NCI-H510A (cell line): ENCODE measurements at regions not wholly inside any gene's neighbourhood (a gene's known extent, or its start where the extent isn't known, plus 50 kb on each side); places are given as distances from the start of the nearest gene placed in this dataset.
"Not testable (repeated sequence)": the region's sequence is repeated elsewhere in the genome, so short reads cannot be mapped to it uniquely, and the experiment has no call there.

Experiments
- DNase-seq: peaks from one replicate; lab custom pipeline; 2025; lab: John Stamatoyannopoulos, UW

DNA sequence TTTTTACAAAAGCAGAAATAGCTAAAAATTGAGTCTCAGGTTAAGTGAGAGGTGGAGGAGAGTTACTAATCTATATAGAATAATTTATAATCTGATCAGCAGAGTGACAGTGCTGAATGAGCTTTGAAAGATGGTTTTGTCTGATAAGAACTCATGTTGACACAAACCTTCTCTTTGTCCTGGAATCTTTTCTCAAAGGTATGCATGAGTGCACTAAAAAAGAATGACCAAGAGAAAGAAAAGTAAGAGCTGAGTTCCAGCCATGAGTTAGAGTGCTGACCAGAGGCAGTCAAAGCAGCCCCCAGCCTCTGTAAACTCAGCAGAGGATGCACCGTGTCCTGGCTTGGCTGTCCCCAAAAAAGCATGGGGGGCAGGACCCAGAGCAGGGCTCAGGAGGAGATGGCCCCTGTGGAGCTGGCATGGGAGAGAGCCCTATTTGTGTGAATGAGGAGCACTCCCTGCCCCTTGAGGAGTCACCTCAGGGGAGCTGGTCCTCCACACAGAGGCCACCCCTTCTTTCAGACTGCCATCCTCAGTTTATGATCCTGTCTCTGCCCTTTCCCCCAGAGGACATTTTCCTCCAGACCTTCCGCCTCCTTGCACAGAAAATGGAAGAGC lies 129.8 kb downstream of the SEC23A start:
- DNase-seq = no peak

DNA sequence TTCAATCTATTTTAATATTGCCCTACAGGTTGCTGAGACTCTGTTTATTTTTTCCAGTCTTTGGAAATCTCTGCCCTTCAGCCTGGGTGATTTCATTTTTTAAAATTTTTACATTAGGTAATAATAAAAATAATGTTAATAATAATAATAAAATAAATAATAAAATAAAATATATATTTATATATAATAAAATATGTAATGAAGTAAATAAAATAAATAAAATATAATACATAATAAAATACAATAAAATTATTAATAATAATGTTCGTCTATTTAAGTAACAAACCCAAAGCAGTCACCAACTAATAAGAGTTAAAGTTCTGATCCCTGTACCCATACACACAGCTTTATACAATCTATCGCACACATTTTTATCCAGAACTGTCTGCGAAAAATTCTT lies 130.5 kb downstream of the SEC23A start:
- no peak for DNase-seq

DNA sequence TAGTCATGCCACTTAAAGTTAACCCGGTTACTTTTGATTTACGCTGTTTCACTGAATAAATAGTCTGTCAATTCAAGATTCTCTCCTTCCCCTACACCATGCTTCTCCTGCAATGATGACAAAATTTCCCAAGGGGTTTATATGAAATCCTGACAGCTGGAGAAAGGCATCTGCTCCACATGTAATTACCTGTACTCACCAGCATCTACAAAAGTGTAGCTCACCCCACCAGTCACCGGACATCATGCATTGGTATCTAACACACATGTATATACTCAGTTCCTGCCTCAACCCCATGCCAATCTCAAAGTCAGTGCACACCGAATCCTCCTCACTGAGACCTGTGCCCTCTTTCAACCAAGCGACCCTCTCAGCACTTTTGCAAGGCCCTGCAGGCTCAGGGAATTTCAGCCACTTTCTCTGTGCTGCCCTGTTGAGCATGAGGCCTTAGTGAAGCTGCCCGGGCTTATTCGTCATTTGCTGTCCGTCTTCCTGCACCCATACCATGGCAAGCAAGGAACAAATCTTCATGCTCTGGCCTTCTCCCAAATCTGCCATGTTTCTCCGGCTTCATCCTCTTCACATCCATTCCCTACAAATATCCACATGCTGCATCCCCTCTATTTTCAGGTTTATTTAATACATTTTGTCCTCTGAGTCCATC lies 131.6 kb downstream of the SEC23A start:
- DNase-seq = no peak

DNA sequence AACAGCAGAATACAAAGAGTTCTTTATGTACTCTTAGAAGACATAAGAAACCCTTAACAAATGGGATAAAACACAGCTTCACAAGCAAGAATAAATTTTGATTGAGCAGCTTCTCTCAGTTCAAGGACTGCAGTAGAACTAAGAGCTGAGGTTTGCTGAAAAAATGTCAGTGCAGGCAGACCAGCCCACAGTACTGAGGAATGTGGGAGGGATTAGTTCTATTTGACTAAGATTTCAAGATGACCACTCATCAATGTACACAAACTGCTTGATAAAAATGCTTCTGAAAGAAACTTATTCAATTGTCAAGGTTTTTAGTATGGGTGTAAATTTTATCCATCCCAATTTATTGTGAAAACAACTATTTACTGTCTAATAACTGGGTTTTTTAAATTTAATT lies 138.4 kb downstream of the SEC23A start:
- peak; percentile 11 for DNase-seq

DNA sequence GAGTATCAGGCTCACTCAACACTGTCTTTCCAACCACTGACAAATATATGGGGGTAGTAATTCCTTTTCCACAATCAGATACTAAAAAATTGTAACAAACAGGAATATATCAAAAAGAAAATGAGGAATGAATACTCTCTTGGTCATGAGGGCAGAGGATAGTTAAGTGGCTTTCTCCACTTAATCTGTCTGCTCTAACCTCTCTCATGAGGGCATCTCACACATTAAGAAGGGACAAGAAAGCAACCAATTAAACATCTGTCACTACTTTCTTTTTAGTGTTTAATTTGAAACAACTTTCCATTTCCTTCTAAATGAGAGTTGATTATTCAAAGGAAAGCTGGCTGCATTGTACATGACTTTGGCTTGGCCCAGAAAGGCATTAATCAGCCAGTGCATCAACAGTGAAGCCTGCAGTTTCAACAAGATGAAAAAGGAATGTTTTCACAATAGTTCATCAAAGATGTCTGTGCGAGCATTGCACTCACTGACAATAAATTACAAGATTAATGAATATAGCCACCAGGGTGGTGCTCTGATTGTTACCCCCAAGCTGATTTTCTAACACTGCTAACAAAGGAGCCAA lies 142.0 kb downstream of the SEC23A start:
- no peak for DNase-seq

DNA sequence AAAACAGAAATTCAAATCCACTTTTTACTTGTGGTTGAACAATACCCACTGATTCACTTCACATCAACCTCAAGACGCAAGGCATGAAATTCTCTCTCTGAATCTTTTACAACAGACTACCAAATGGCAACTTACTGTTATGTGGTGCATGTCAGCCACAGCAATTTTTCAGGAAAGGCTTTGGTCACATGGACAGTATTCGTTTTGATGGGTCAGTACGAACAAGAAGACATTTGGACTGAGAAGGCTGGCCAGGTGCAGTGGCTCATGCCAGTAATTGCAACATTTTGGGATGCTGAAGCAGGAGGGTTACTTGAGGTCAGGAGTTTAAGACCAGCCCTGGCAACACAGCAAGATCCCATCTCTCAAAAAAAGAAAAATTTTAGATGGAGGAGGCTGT lies 144.0 kb downstream of the SEC23A start:
- no peak for DNase-seq

DNA sequence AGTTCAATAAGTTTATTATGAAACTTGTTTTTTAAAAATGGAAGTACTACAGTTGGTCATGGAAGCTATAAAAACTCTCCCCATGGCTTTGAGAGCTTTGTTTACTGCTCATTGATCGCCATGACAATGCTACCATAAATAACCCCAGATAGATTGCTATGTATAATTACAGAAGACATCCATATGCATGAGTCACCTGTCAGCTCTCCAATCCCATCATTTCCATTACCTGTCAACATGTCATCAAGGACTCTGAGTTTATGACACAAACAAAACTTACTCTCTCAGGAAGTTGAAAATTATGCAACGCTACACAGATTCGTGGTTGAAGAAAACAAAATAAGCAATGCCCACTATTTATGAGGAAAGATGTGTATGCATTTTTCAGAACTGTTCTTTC lies 144.4 kb downstream of the SEC23A start:
- no peak for DNase-seq

DNA sequence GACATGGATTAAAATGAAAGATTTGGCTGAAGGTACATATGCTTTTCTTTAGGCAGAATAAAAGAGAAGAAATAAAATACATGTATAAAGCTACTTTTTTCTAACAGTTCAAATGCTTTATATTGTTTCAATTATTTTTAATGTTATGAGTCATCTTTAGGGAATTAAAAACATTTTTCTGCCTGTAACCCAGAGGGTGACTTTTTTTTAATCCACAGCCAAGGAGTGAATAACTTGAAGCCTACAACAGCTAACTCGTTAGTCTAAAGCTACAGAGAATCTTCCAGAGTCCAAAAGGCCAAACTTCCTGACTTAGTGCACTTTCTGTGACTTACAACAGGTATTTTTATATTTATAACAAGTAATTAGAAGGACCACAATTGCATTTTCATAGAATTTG lies 151.6 kb downstream of the SEC23A start:
- DNase-seq = no peak

DNA sequence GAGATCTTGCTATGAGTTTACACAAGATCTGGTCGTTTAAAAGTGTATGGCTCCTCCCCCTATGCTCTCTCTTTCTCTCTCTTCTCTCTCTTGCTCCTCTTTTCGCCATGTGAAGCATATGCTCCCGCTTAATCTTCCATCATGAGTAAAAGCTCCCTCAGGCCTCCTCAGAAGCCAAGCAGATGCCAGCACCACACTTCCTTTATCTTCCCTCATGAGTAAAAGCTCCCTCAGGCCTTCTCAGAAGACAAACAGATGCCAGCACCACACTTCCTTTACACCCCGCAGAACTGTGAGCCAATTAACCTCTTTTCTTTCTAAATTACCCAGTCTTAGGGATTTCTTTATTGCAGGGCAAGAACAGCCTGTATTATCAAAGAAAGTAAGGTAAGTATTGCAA lies 152.4 kb downstream of the SEC23A start:
- no peak for DNase-seq

DNA sequence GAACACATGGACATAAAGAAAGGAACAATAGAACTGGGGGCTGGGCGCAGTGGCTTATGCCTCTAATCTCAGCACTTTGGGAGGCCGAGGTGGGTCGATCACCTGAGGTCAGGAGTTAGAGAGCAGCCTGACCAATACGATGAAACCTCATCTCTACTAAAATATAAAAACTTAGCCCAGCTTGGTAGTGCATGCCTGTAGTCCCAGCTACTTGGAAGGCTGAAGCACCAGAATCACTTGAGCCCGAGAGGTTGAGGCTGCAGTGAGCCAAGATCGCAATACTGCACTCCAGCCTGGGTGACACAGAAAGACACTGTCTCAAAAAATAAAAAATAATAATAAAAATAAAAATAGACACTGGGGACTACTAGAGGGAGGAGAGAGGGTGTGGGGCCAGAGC lies 154.5 kb downstream of the SEC23A start:
- DNase-seq = no peak

DNA sequence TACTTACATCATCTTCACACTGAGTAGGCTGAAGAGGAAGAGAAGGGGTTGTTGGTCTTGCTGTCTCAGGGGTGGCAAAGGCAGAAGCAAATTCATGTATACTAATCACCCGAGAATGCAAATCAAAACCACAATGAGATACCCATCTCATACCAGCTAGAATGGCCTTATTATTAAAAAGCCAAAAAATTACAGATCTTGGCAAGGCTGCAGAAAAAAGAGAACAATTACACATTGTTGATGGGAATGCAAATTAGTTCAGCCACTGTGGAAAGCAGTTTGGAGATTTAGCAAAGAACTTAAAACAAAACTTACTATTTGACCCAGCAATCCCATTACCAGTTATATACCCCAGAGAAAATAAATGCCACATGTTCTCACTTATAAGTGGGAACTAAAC lies 154.9 kb downstream of the SEC23A start:
- no peak for DNase-seq

DNA sequence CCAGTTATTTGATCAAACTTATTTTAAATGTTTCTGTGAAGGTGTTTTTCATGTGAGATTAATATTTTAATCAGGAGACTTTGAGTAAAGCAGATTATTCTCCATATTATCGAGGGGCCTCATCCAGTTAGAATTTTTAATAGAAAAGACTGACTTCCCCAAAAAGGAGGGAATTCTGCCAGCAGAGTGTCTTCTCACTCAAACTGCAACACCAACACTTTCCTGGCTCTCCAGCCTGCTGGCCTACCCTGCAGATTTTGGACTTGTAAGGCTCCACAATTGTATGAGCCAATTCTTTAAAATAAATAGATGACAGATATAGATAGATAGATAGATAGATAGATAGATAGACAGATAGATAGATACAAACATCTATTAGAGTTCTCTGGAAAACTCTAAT lies 155.7 kb downstream of the SEC23A start:
- no peak for DNase-seq

DNA sequence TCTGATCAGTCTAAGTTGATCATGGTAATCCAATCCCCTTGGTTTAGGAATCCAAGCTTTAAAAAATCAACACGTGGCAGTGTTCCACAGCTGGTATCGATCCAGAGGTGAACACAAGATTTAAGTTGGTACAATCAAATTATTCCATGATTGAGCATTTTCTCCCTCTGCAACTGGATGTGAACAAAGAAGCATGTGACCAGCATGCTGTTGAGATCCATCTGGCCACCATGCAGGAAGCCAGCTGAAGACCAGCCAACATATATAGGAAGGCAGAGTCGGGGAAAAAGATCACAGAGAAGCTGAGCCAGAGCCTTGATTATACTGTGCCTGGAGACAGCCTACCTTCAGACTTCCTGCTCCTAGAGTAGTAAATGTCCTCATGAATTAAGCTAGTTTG lies 158.3 kb downstream of the SEC23A start:
- no peak for DNase-seq

DNA sequence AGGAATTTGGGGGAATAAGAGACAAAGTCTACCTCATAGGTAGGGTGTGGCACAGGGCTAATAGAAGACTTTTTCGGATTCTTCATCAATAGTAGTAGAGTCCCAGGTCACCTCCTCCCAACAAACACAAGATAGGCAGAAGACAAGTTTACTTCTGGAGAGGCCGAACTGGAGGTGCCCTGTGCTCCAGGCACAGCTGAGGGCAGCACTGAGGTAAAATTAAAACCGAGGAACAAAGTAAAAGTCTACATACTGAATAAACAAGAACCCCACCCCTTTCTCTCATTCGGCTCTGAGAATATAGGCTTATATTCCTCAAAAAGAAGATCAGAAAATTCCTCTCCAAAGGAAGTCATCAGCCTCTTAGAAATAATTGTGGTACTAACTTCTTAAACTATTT lies 161.5 kb downstream of the SEC23A start:
- no peak for DNase-seq

DNA sequence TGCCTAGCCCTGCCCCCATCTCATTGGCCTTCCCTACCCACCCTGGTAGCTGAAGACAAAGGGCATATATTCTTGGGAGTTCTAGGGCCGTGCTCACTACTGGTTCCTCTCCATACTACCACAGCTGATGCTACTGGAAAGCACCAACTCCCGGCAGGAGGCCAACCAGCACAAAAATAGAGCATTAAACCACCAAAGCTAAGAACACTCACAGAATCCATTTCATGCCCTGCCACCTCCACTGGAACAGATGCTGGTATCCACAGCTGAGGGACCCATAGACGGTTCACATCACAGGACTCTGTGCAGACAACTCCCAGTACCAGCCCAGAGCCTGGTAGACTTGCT lies 170.4 kb downstream of the SEC23A start:
- not testable (repeated sequence) for DNase-seq

DNA sequence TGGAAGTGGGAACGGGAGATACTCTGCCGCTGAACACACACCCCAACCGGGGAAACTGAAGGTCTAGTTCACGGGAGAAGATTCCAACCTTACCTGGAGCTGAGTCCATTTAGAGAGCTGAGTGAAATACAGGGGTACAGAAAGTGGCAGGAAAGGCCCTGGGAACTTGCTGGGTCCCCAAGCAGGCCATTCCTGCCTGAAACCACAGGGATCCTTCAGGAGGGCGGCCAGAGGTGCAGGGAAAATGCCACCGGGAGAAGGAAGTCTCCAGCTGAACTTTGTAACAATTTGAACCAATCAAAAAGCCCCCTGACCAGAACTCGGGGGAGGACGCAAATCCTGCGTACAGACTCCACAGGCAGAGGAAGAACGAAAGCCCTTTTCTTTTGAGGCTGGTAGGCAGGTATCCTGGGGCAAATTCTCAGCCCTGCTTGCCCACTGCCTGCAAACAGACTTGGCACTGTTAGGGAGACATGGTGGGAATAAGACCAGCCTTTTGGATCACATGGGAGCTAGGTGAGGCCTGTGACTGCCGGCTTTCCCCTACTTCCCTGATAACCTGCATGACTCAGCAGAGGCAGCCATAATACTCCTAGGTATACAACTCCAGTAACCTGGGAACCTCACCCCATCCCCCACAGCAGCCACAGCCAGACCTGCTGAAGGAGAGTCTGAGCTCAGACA lies 170.9 kb downstream of the SEC23A start:
- DNase-seq = no peak

DNA sequence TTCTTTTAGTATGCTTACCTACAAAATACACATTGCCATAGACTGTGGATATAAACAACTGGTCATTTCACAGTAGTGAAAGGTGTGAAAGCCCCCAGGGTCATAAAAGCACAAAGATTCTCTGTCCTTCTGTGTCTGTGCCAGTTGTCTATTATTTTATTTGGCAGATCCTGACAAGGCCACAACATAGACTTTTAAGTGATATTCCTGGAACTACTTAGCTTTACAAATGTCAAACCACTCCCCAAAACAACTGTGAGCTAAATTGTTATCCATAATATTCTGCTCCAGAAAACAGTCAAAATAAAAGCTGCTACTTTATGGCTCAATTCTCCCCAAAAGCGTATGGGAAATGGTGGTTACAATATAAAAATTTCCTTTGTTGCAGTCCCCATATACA lies 172.1 kb downstream of the SEC23A start:
- DNase-seq = no peak

DNA sequence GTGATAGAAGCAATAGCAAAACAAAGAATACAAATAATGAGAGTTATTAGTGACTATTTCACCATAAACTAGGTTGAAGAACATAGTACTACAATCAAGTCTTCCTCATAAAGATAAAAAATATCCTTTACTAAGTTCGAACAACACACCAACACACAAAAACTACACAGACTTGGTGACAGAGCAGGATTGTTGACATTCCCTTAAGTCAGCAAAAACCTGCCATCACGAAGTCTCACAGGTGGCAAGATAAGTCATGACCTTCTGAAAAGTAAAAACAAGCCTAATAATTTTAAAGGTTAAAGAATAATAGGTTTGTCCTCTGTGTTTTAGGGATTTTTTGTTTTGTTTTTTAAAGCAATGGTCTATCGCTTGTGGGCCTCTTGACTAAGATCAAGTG lies 173.0 kb downstream of the SEC23A start:
- no peak for DNase-seq

DNA sequence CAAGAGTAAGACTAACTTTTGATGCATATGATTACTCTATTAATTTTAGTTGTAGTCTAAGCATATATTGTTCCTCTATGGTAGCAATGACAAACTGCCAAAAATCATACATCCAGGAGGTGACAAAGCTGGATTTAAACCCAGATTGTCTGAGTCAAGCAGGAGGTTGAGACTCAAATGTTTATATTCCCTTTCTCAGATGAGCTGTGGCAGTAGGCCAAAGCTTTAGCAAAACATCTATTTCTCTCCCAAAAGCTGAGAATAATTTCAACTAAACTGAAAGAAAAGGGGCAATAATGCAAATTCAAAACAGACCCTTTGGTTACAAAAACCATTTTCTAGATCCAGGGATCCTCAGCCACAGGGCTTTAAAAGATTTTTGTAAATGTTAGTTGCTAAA lies 173.6 kb downstream of the SEC23A start:
- DNase-seq = no peak

DNA sequence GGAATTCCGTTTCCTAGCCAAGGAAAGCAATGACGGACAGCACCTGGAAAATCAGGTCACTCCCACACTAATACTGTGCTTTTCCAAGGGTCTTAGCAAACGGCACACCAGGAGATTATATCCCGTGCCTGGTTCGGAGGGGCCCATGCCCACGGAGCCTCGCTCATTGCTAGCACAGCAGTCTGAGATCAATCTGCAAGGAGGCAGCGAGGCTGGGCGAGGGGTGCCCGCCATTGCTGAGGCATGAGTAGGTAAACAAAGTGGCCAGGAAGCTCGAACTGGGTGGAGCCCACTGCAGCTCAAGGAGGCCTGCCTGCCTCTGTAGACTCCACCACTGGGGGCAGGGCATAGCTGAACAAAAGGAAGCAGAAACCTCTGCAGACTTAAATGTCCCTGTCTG lies 181.1 kb downstream of the SEC23A start:
- DNase-seq = not testable (repeated sequence)

DNA sequence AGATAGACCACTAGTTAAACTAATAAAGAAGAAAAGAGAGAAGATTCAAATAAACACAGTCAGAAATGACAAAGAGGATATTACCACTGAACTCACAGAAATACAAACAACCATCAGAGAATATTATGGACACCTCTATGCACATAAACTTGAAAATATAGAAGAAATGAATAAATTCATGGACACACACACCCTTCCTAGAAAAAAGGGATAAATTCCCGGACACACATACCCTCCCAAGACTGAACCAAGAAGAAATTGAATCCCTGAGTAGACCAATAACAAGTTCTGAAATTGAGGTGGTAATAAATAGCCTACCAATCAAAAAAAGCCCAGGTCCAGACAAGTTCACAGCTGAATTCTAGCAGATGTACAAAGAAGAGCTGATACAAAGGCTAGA lies 187.9 kb downstream of the SEC23A start:
- DNase-seq = no peak

DNA sequence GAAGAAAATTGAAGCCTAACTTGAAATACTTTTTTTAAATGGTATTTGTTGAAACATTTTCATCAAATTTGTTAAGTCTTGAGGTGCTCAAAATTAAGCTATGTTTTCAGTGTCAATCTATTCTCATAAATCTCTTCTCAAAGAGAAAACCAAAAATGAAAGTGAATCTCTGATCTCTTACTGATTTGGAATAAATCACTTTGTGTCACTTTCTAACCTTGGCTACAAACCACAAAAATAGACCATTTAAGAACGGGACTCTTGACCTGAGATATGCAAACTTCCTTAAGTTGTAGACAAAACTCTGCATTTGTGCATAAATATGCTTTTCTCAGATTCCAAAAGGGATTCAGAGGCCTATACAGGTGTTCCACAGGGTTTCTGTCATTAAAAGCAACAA lies 192.9 kb downstream of the SEC23A start:
- no peak for DNase-seq

DNA sequence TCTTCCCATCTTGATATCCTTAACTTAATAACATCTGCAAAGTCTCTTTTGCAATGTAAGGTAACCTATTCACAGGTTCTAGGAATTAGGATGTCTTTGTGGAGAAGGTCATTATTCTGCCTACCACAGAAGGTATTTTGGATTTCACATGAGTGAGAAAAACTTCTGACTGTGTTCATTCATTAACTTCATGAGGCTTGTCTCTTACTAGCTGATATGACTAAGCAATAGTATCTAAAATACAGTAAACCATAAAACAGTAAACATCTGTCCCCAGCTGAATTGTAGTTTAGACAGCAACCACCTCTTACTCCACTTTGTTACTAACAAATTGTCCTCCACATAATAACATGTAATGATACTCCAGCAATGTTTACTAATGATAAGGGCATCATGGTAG lies 198.1 kb downstream of the SEC23A start:
- no peak for DNase-seq
